ENCODE measurements at regions not wholly inside any gene's neighbourhood (a gene's known extent, or its start where the extent isn't known, plus 50 kb on each side); places are given as distances from the start of the nearest gene placed in this dataset.

DNA sequence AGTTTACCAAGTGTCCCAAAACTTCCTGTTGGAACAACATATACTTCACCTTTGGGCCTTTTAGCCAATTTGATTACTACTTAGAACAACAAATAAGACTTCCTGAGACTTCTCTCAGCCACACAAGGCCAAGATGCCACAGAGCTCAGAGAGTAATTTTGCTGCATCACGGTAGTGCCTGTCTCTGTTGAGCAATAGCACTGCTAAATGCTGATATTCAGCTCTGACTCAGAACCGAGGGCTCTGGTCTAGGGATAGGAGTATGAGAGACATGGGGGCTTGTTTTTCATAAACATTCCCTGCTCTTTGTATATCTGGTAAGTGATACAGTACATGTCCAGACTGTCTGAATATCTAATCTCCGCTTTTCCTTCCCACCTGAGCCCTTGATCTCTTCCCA is 260.4 kb upstream of the ARHGAP20 start:
- TF ChIP-seq POLR2AphosphoS5 (IDR thresholded peaks at IDR 0.05; ENCODE audit: low read depth, low read length) (no peak), POLR2A (IDR thresholded peaks at IDR 0.05; ENCODE audit: borderline replicate concordance, extremely low read depth, insufficient read depth, insufficient read length) (no peak), CEBPB (IDR thresholded peaks at IDR 0.05; ENCODE audit: low read depth) (no peak), EZH2 (IDR thresholded peaks at IDR 0.05) (no peak)
- TF ChIP-seq, protein P1, sequence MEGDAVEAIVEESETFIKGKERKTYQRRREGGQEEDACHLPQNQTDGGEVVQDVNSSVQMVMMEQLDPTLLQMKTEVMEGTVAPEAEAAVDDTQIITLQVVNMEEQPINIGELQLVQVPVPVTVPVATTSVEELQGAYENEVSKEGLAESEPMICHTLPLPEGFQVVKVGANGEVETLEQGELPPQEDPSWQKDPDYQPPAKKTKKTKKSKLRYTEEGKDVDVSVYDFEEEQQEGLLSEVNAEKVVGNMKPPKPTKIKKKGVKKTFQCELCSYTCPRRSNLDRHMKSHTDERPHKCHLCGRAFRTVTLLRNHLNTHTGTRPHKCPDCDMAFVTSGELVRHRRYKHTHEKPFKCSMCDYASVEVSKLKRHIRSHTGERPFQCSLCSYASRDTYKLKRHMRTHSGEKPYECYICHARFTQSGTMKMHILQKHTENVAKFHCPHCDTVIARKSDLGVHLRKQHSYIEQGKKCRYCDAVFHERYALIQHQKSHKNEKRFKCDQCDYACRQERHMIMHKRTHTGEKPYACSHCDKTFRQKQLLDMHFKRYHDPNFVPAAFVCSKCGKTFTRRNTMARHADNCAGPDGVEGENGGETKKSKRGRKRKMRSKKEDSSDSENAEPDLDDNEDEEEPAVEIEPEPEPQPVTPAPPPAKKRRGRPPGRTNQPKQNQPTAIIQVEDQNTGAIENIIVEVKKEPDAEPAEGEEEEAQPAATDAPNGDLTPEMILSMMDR (IDR thresholded peaks at IDR 0.05 in 2 of 3, conservative IDR thresholded peaks at IDR 0.05 in 1 of 3; ENCODE audit: borderline replicate concordance in 1 of 3, insufficient read depth in 1 of 3, low read depth in 2 of 3, low read length in 2 of 3), result no peak
